HepG2 (cell line): ENCODE measurements at regions not wholly inside any gene's neighbourhood (a gene's known extent, or its start where the extent isn't known, plus 50 kb on each side); places are given as distances from the start of the nearest gene placed in this dataset.

Experiments used
- ATAC-seq: fragments of 200-7000 bp; cut with Tn5 transposase; 3 replicates; pipeline ENCODE4 v1.9.1; 2020; ENCODE audit warnings: mild to moderate bottlenecking, moderate library complexity
- BruUV-seq: library from RNA; stranded (reverse); fragments of 400-500 nt; replicated peaks from 2 replicates; lab custom pipeline; 2021; lab: Mats Ljungman, UMichigan
- CTCF ChIA-PET: fragments of 300-600 bp; formaldehyde crosslinking; extraction: SDS; loops from one replicate; lab custom pipeline; 2021; ENCODE audit warnings: low total read pairs, inconsistent platforms, low intra/inter-chr PET ratio; lab: Yijun Ruan, JAX
- POLR2A ChIA-PET: fragments of 350-600 bp; sonication (Branson Sonifier 250); formaldehyde crosslinking; loops from one replicate; lab custom pipeline; 2020; ENCODE audit warnings: antibody characterized with exemption, inconsistent platforms; lab: Yijun Ruan, JAX
- DNase-seq: peaks from one replicate; pipeline ENCODE4 v3.0.0-alpha.2; 2015; ENCODE audit warnings: low spot score
- FAIRE-seq: peaks from 3 replicates; lab custom pipeline; 2011; peaks lifted over from hg19 to GRCh38; lab: Jason Lieb, UNC
- H2AFZ ChIP-seq: one replicate; pipeline ENCODE4 v1.6.1; 2011; ENCODE audit warnings: low read length, inconsistent platforms
- H3K27ac ChIP-seq: fragments of 300-600 bp; 3 replicates; pipeline ENCODE4 v1.8.0; 2011; ENCODE audit warnings: mixed run types, mild to moderate bottlenecking, mixed read lengths, low read length, inconsistent platforms; ENCODE audit not compliant: insufficient read depth; ENCODE audit errors: extremely low read length
- H3K27me3 ChIP-seq, 2 experiments: fragments of 200-600 bp in 1 of 2; 2 replicates in 1 of 2; 3 replicates in 1 of 2; pipeline versions ENCODE4 v1.6.0 to v1.8.0; 2011; ENCODE audit warnings: low read length in 2 of 2, mild to moderate bottlenecking in 2 of 2, moderate library complexity in 2 of 2, inconsistent platforms in 1 of 2; ENCODE audit not compliant: insufficient read depth in 2 of 2, control insufficient read depth in 1 of 2
- H3K36me3 ChIP-seq, 2 experiments: fragments of 200-600 bp in 1 of 2; replicated peaks in 1 of 2; 2 replicates in 1 of 2; 3 replicates in 1 of 2; pipeline versions ENCODE4 v1.5.1 to v1.8.0; 2011; ENCODE audit warnings: low read length in 2 of 2, inconsistent platforms in 1 of 2; ENCODE audit not compliant: insufficient read depth in 2 of 2, control insufficient read depth in 1 of 2
- H3K4me1 ChIP-seq: 2 replicates; pipeline ENCODE4 v1.5.1; 2012; ENCODE audit warnings: low read length, inconsistent platforms; ENCODE audit not compliant: insufficient read depth
- H3K4me2 ChIP-seq: 2 replicates; pipeline ENCODE4 v1.6.0; 2011; ENCODE audit warnings: low read depth, low read length, inconsistent platforms
- H3K4me3 ChIP-seq, 3 experiments: fragments of 200-600 bp in 1 of 3; sonication (generic), shearing (Covaris generic) in 1 of 3; replicated peaks in 1 of 3; 2 replicates each; pipeline ENCODE4 v1.5.1; 2011 to 2016; ENCODE audit warnings: low read length in 3 of 3, inconsistent platforms in 2 of 3, low read depth in 2 of 3, mild to moderate bottlenecking in 2 of 3, control low read depth in 1 of 3, mixed read lengths in 1 of 3; ENCODE audit not compliant: insufficient read depth in 1 of 3
- H3K79me2 ChIP-seq: one replicate; pipeline ENCODE4 v1.6.1; 2011; ENCODE audit warnings: low read length, inconsistent platforms; ENCODE audit not compliant: insufficient read depth
- H3K9ac ChIP-seq: 2 replicates; pipeline ENCODE4 v1.6.0; 2011; ENCODE audit warnings: mild to moderate bottlenecking, low read depth, low read length, inconsistent platforms; ENCODE audit not compliant: insufficient read depth
- H3K9me3 ChIP-seq: 2 replicates; pipeline ENCODE4 v1.5.1; 2012; ENCODE audit warnings: mild to moderate bottlenecking, low read length
- H4K20me1 ChIP-seq: 2 replicates; pipeline ENCODE4 v1.6.0; 2011; ENCODE audit warnings: inconsistent platforms, mild to moderate bottlenecking, low read length, moderate library complexity; ENCODE audit not compliant: insufficient read depth
- ASH2L ChIP-seq: fragments of 300-600, 200-600 bp; sonication (generic); IDR thresholded peaks from 2 replicates; pipeline ENCODE4 v1.7.0; 2017; ENCODE audit warnings: low read depth, mild to moderate bottlenecking, moderate library complexity, mixed read lengths, low read length; ENCODE audit not compliant: insufficient read length
- ELF3 ChIP-seq: IDR thresholded peaks from 2 replicates; pipeline ENCODE4 v1.6.1; 2016; ENCODE audit warnings: missing genetic modification reagents, missing compliant biosample characterization
- FLYWCH1 ChIP-seq: sonication (generic); formaldehyde crosslinking; IDR thresholded peaks from 2 replicates; pipeline ENCODE4 v1.8.1; 2023; ENCODE audit warnings: mild to moderate bottlenecking, missing genetic modification reagents
- FOXJ3 ChIP-seq: sonication (generic); formaldehyde crosslinking; IDR thresholded peaks from 2 replicates; pipeline ENCODE4 v1.4.0; 2020; ENCODE audit warnings: missing genetic modification reagents, mild to moderate bottlenecking, borderline replicate concordance
- JDP2 ChIP-seq: sonication (generic); formaldehyde crosslinking; IDR thresholded peaks from 2 replicates; pipeline ENCODE4 v1.8.1; 2022; ENCODE audit warnings: missing genetic modification reagents, borderline replicate concordance
- PCBP2 ChIP-seq: fragments of 200-400 bp; formaldehyde crosslinking; optimal IDR thresholded peaks from 2 replicates; pipeline ENCODE3; 2018; ENCODE audit warnings: low read length, low read depth; ENCODE audit not compliant: poor library complexity, severe bottlenecking
- RFXANK ChIP-seq: IDR thresholded peaks from 2 replicates; pipeline ENCODE4 v1.6.1; 2016
- SNRNP70 ChIP-seq: fragments of 200-400 bp; formaldehyde crosslinking; IDR thresholded peaks from 2 replicates; pipeline ENCODE4 v1.6.1; 2017; ENCODE audit warnings: mild to moderate bottlenecking, low read depth, low read length, moderate library complexity
- ZSCAN9 ChIP-seq: IDR thresholded peaks from 2 replicates; pipeline ENCODE4 v1.6.1; 2016; ENCODE audit warnings: borderline replicate concordance
- WGBS: methylation state at CpG from one replicate; pipeline ENCODE4 v1.1.6; 2017; ENCODE audit warnings: low lambda C conversion rate; 5-methylcytosine and 5-hydroxymethylcytosine counted together
- in situ Hi-C: cut with HindIII; loops from 2 replicates; pipeline ENCODE4 v1.10.0; 2017; ENCODE audit warnings: low pct_unique_long_range_greater_than_20kb; ENCODE audit not compliant: extremely low pct_ligation_motif_present
- intact Hi-C: fragments of 100-400 bp; cut with micrococcal nuclease; formaldehyde crosslinking; loops from one replicate; pipeline ENCODE4 v1.10.0; 2022; ENCODE audit not compliant: unreplicated experiment
- TF ChIP-seq, protein P1 (sequence below): sonication (generic); formaldehyde crosslinking; IDR thresholded peaks from 2 replicates; pipeline ENCODE4 v1.5.0; 2020; ENCODE audit warnings: mild to moderate bottlenecking, low read depth, missing genetic modification reagents, borderline replicate concordance
- TF ChIP-seq, protein P2 (sequence below): sonication (generic); formaldehyde crosslinking; IDR thresholded peaks from 2 replicates; pipeline ENCODE4 v1.5.0; 2020; ENCODE audit warnings: missing genetic modification reagents

DNA sequence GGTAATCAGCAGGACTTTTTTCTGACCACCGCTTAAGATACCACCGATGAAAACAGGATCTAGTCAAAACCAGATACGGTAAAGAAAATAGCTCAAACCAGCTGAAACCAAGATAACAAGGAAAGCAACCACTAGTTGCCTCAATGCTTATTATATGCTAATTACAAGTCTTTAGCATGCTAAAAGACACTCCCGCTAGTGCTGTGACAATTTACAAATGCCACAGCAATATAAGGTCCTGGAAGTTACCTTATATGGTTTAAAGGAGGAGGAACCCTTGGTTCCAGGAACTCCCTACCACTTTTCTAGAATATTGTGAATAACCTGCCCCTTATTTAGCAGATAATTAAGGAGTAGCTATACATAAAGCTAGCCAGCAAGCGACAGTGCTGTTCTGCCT, 976.4 kb upstream of the SEL1L start:
- no peaks in the 10 kb centered on the region for H3K36me3 ChIP-seq
- BruUV-seq = no TSS peak
- H3K79me2 ChIP-seq = no peaks in the 10 kb centered on the region
- no peak overlapping the region for H2AFZ ChIP-seq
- H3K27me3 ChIP-seq = no peaks in the 10 kb centered on the region
- TF ChIP-seq, protein P1, sequence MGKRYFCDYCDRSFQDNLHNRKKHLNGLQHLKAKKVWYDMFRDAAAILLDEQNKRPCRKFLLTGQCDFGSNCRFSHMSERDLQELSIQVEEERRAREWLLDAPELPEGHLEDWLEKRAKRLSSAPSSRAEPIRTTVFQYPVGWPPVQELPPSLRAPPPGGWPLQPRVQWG = no peak
- TF ChIP-seq ZSCAN9 = no peak
- TF ChIP-seq, protein P2, sequence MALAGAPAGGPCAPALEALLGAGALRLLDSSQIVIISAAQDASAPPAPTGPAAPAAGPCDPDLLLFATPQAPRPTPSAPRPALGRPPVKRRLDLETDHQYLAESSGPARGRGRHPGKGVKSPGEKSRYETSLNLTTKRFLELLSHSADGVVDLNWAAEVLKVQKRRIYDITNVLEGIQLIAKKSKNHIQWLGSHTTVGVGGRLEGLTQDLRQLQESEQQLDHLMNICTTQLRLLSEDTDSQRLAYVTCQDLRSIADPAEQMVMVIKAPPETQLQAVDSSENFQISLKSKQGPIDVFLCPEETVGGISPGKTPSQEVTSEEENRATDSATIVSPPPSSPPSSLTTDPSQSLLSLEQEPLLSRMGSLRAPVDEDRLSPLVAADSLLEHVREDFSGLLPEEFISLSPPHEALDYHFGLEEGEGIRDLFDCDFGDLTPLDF (CRISPR knock-in tag) = no peak
- no peak for TF ChIP-seq SNRNP70
- TF ChIP-seq FLYWCH1 (CRISPR knock-in tag) = no peak
- no peak for TF ChIP-seq ELF3
- no peak for TF ChIP-seq PCBP2
- H3K4me3 ChIP-seq = no peak overlapping the region
- no peaks in the 10 kb centered on the region for H4K20me1 ChIP-seq
- H3K9ac ChIP-seq = no peak overlapping the region
- H3K9me3 ChIP-seq = peaks cover 82% of the 10 kb centered on the region
- 45% methylated on average over 5 of the region's 5 CpGs for WGBS
- CTCF ChIA-PET = no interaction called here
- no peak overlapping the region for H3K4me2 ChIP-seq
- intact Hi-C loops = no loop called here
- H3K4me1 ChIP-seq = no peaks in the 10 kb centered on the region
- in situ Hi-C loops = no loop called here
- FAIRE-seq (no peak), DNase-seq (no peak), ATAC-seq (no peak)
- no peak overlapping the region for H3K27ac ChIP-seq
- POLR2A ChIA-PET = no interaction called here

DNA sequence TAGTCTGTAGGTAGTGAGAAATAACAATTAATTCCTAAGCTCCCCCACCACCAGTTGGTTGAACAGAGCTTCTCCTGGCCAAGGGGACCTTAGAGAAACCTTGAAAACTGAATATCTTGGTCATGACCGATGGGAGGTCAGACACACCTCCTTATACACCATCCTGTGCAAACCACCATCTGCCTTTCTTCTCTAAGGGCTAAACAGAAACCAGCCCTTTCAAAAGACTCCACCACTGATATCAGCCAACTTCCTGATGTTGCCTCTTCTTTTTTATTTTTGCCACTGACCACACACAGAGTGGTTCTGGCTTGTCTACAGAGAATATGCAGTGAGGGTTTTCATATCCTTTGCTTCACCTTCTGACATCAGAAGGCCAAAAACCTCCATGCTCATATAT, 977.7 kb upstream of the SEL1L start:
- CTCF ChIA-PET = no interaction called here

More for the DNA sequence above, 977.7 kb upstream of the SEL1L start:
- no peak overlapping the region for H3K4me2 ChIP-seq
- no peak for ATAC-seq
- H3K4me3 ChIP-seq = no peak overlapping the region
- H2AFZ ChIP-seq = no peak overlapping the region
- POLR2A ChIA-PET = no interaction called here
- H4K20me1 ChIP-seq = no peaks in the 10 kb centered on the region
- 0% methylated on average over 1 of the region's 1 CpG for WGBS
- DNase-seq = no peak
- no peaks in the 10 kb centered on the region for H3K36me3 ChIP-seq
- no peaks in the 10 kb centered on the region for H3K4me1 ChIP-seq
- no peak overlapping the region for H3K27ac ChIP-seq
- no peaks in the 10 kb centered on the region for H3K27me3 ChIP-seq
- H3K9me3 ChIP-seq = peaks cover 80% of the 10 kb centered on the region
- FAIRE-seq = no peak
- intact Hi-C loops = no loop called here
- BruUV-seq = no TSS peak
- no peak for TF ChIP-seq ASH2L
- TF ChIP-seq RFXANK = no peak
- no peak for TF ChIP-seq FOXJ3 (CRISPR knock-in tag)
- no peak for TF ChIP-seq JDP2 (CRISPR knock-in tag)
- no peaks in the 10 kb centered on the region for H3K79me2 ChIP-seq
- in situ Hi-C loops = no loop called here
- H3K9ac ChIP-seq = no peak overlapping the region
